Fibroblast of gingiva (primary cell): ENCODE measurements at regions not wholly inside any gene's neighbourhood (a gene's known extent, or its start where the extent isn't known, plus 50 kb on each side); places are given as distances from the start of the nearest gene placed in this dataset.
A peak's percentile ranks its signal among the peaks of the same experiment; 100 is the strongest.

Experiments used
- DNase-seq: peaks from one replicate; pipeline ENCODE4 v3.0.0-alpha.2; 2011; ENCODE audit warnings: low read depth

- DNase-seq, result no peak
Measured at GRCh38 chr1:82948386-82948785, 1050.5 kb downstream of the TTLL7 start.

DNA sequence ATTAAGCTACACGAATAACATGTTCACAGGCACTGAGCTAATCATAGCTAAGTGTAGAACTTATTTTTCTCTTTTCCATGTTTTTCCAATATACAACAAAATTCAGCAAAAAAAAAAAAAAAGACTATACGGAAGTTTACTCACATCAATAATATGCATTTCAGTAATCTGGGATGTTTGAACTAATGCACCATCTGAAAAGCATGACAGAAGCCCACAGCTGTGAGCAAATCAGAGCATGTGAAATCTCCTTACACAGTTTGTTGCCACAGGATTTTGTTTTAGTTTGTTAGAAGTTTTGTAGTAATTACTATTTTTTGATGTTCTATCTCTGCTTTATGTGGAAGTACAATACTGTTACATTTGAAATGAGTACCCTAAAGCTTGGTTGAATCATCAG is 1051.7 kb downstream of the TTLL7 start:
- DNase-seq, result no peak

DNA sequence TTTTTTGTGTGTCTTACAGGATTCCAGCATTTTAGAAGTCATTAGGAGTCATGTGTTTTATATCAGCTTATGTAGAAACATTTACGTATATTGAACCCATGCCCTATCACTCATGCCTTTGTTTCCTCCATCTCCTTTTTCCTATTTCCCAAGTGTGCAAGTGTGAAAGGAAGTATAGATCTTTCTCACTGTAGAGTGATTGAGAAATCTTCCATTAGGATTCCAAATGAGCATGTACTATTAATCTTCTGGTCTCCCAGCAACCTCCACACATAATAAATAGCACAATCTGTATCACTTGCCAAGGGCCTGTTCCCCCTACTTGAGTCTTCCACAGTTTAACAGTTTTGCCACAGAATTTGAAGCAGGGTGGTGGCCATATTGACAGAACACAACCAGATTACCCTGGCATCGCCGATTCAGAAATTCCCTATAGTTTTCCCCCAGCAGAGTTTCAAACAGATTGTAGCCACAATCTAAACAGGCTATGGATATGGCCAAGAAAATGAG is 1052.8 kb downstream of the TTLL7 start:
- DNase-seq, result peak; percentile 2

- no peak for DNase-seq
Measured at GRCh38 chr1:82944822-82945221, 1054.1 kb downstream of the TTLL7 start.

GRCh38 chr1:82934074-82934473 is 1064.9 kb downstream of the TTLL7 start:
- no peak for DNase-seq

DNA sequence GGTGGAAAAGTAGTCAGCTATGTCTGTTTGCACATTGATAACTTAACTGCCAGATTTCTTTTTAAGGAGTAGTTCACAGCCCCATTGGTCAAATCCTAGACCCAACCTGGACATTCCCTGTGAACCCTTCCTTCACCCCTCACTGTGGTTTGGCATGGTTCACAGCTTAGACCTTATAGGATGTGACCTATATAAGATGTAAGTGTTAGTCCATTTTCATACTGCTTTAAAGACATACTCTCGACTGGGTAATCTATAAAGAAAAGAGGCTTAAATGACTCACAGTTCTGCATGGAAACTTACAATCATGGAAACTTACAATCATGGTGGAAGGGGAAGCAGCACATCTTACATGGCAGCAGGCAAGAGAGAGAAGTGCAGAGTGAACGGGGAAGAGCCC is 1066.2 kb downstream of the TTLL7 start:
- DNase-seq, result no peak

DNA sequence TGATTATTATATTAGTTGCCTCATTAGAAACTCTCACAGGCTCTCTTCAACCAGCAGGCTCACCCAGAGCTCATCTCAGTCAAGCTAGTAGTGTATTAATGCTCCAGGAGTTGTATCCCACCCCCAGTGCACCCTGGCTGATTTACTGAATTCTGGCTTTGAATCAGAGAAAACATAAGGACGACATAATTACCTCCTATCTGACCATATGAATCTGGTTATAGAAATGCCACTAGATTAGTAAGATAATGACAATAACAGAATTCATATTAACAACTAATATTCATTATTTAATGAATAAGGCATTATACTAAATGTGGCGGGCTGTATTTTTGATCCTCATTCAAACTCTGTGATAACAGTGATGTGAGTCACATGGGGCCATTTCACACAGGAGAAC is 1066.7 kb downstream of the TTLL7 start:
- no peak for DNase-seq

DNA sequence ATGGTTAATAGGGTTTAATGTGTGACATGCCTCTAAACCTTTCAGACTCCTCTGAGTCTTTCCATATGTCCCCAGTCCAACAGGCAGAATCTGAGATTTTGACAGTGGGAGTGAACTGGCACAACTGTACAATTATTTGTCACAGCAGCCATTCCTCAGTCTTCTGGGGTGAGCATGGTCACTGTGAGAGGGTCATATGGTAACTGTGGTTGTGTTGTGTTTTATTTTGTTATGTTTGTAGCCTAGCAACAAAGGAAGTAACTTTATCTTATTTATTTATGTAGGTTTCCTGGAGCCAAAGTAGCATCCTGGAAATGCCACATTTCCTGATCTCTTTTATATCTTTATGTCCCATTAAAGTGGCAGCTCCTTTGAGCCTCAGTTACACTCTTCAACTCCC is 1067.9 kb downstream of the TTLL7 start:
- peak; percentile 17 for DNase-seq

DNA sequence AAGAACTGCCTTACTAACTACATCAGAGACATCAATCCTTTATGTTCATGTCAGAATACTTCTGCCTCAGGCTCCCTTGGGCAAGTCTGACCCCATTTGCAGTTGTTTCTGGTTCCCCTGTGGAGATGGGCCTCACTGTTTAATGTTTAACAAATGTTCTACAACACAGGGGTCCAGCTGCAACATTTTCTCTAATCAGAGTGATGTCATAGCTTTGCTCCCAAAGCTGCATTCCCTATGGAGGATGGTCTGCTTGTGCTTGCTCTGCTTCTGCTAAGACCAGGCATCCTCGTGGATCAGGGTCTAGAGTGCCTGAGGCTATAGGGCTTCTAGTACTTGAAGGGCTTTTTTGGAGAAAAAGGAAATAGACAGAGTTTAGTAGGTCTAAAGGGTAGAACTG is 1071.2 kb downstream of the TTLL7 start:
- no peak for DNase-seq

GRCh38 chr1:82924666-82925065 is 1074.3 kb downstream of the TTLL7 start:
- DNase-seq, result no peak

DNA sequence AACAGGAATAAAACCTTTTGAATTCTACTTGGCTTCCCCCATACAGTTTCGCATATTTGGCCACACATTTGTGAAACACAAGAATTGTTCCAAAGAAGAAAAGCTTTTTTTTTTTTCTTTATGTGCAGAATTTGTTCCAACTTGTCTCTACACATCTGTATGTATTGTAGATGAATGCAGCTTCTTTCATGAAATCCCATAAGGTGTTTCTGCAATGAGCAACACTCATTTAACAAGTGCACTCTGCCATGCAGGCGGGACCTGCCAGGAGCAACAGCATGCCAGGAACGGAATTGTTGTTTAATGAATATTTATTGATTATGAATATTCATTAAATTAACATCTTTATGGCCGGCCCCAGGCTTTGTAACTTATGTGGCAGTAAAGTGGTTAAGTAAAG is 1075.0 kb downstream of the TTLL7 start:
- DNase-seq, result no peak

- DNase-seq, result no peak
Measured at GRCh38 chr1:82921759-82922158, 1077.2 kb downstream of the TTLL7 start.

- DNase-seq, result no peak
Measured at GRCh38 chr1:82920418-82921248, 1078.3 kb downstream of the TTLL7 start.

DNA sequence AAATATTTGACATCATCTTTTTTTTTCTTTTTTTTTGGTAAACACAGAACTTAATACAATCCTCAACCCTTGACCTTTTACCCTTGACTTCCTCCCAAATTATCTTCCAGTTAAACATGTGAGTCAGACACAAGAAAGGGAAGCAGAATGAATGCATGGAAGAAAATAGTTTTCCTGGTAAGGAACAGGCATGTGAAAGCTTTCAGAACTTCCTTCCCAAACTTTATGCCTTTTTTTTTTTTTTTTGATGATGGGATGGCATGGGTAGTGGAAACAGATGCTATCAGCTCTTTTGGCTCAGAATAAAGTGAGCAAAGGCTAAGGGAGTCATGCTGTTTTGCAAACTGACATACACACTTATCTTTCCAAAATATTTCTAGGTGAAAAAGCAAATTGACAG is 1079.1 kb downstream of the TTLL7 start:
- no peak for DNase-seq

DNA sequence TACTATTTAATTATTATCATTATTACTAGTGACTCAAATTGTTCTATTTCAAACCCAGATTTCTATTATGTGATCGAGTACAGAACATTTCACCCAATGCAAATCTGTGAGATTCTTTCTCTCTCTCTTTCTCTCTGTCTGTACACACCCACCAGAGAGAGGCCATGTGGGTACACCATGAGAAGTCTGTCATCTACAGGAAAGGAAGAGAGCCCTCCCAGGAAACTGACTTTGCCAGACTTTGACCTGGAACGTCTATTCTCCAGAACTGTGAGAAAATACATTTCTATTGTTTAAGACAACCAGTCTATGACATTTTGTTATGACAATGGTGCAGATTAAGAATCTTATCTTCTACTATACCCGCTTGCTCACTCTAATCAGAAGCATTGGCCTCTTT is 1091.6 kb downstream of the TTLL7 start:
- no peak for DNase-seq

GRCh38 chr1:82903626-82904025 is 1095.3 kb downstream of the TTLL7 start:
- DNase-seq, result no peak

DNA sequence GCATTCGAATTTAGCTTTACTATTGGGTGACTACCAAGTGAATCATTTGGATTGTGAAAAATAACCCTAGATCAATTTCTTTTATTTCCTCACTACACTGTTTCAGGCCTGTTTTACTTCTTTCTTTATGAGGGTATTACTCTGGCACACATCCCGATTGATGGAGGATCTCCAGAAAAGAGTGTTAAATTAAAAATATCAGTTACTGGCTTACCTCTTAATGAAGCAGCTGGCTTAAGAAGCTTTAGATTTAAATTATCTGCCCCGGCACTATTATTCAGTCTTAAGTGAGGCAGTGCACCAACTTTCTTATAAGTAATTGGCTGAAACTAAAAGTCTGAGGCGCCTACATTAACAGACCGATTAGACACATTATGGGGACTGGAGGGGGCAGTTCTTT is 1097.4 kb downstream of the TTLL7 start:
- no peak for DNase-seq

- no peak for DNase-seq
Measured at GRCh38 chr1:82901118-82901517, 1097.8 kb downstream of the TTLL7 start.

DNA sequence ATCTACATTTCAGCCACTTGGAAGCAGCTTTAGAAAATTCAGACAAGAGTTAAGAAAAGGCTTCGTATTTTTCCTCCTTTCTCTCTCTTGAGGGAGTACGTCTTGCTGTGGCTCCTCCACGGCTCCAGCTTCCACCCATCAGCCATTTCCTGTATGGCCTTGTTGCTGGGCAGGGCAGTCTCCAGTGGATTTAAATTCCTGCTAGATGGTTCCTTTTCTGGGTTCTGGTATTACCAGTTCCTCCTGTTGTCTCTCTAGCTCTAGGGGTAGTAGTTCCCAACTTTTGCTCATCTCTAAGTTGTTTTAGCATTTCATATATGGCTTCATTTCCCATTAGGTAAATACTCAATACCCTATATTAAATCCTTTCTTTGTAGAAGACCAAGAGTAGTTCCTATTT is 1098.3 kb downstream of the ADGRL2 start:
- DNase-seq, result no peak

- no peak for DNase-seq
Measured at GRCh38 chr1:82897549-82897948, 1096.8 kb downstream of the ADGRL2 start.

- DNase-seq, result no peak
Measured at GRCh38 chr1:82896036-82896435, 1095.3 kb downstream of the ADGRL2 start.

DNA sequence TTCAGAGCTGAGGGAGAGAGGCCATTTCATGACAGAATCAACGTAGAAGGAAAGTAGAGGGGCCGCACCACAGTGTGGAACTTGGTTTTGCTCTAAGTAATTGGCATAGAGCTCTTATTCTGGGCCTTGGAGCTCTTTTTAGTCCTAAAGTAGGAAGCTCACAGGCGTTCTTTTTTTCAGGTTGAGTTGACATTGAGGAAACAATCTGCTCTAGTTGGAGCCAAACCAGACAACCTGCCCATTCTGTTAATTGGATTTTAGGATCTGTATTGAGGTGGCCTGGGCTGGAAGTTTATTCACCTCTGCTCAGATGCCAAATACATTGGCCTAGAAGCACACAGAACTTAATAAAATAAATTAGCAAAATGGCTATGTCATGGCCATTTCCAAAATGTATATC is 1093.9 kb downstream of the ADGRL2 start:
- DNase-seq, result no peak

GRCh38 chr1:82893712-82894470 is 1093.2 kb downstream of the ADGRL2 start:
- DNase-seq, result no peak
